CD4-positive, alpha-beta T cell treated with Interleukin-15 for 4 hours (primary cell): ENCODE measurements at regions not wholly inside any gene's neighbourhood (a gene's known extent, or its start where the extent isn't known, plus 50 kb on each side); places are given as distances from the start of the nearest gene placed in this dataset.

Experiments used
- DNase-seq: peaks from one replicate; pipeline ENCODE4 v3.0.0-alpha.2; 2020; ENCODE audit warnings: low spot score

- no peak for DNase-seq
These were observed 81.3 kb upstream of the C21orf91 start for GRCh38 chr21:17900281-17900989.

GRCh38 chr21:17889171-17889570 lies 70.0 kb upstream of the C21orf91 start:
- DNase-seq: no peak

GRCh38 chr21:17869115-17869514 lies 50.0 kb upstream of the C21orf91 start:
- no peak for DNase-seq
